Smooth muscle cell (in vitro differentiated cells): ENCODE measurements at regions not wholly inside any gene's neighbourhood (a gene's known extent, or its start where the extent isn't known, plus 50 kb on each side); places are given as distances from the start of the nearest gene placed in this dataset.
A peak's percentile ranks its signal among the peaks of the same experiment; 100 is the strongest.

ENCODE experiments used
- DNase-seq: peaks from one replicate; lab custom pipeline; 2025; ENCODE audit not compliant: unreplicated experiment; lab: John Stamatoyannopoulos, UW
- H2AFZ ChIP-seq: fragments of 200-600 bp; sonication (generic); 2 replicates; pipeline ENCODE4 v1.6.0; 2016; ENCODE audit warnings: antibody characterized with exemption, low read depth, mild to moderate bottlenecking
- H3F3A ChIP-seq: fragments of 200-600 bp; sonication (generic); 2 replicates; pipeline ENCODE4 v1.6.0; 2017; ENCODE audit warnings: antibody characterized with exemption, low read depth
- H3K27ac ChIP-seq: fragments of 200-600 bp; sonication (generic); 2 replicates; pipeline ENCODE4 v1.5.1; 2016; ENCODE audit warnings: low read depth, mild to moderate bottlenecking
- H3K27me3 ChIP-seq: fragments of 200-600 bp; sonication (generic); 2 replicates; pipeline ENCODE4 v1.6.1; 2016; ENCODE audit warnings: low read depth, mild to moderate bottlenecking
- H3K36me3 ChIP-seq: fragments of 200-600 bp; sonication (generic); 2 replicates; pipeline ENCODE4 v1.5.1; 2016; ENCODE audit warnings: low read depth
- H3K4me1 ChIP-seq: fragments of 200-600 bp; sonication (generic); 2 replicates; pipeline ENCODE4 v1.5.1; 2016; ENCODE audit warnings: low read depth
- H3K4me2 ChIP-seq: fragments of 200-600 bp; sonication (generic); 2 replicates; pipeline ENCODE4 v1.6.0; 2016; ENCODE audit warnings: mild to moderate bottlenecking
- H3K4me3 ChIP-seq: fragments of 200-600 bp; sonication (generic); 2 replicates; pipeline ENCODE4 v1.5.1; 2016; ENCODE audit warnings: mild to moderate bottlenecking
- H3K79me2 ChIP-seq: fragments of 200-600 bp; sonication (generic); 2 replicates; pipeline ENCODE4 v1.6.0; 2016; ENCODE audit warnings: low read depth, mild to moderate bottlenecking
- H3K9ac ChIP-seq: fragments of 200-600 bp; sonication (generic); 2 replicates; pipeline ENCODE4 v1.6.0; 2016; ENCODE audit warnings: low read depth
- H3K9me3 ChIP-seq: fragments of 200-600 bp; sonication (generic); replicated peaks from 2 replicates; pipeline ENCODE4 v1.5.1; 2016; ENCODE audit warnings: low read depth
- H4K20me1 ChIP-seq: fragments of 200-600 bp; sonication (generic); 2 replicates; pipeline ENCODE4 v1.6.0; 2016; ENCODE audit warnings: low read depth
- CTCF ChIP-seq: fragments of 200-600 bp; sonication (generic); IDR thresholded peaks from 2 replicates; pipeline ENCODE4 v1.5.1; 2017; ENCODE audit warnings: borderline replicate concordance, mild to moderate bottlenecking, antibody characterized with exemption; ENCODE audit not compliant: insufficient read depth, poor library complexity, severe bottlenecking
- WGBS: methylation state at CpG from one replicate; pipeline ENCODE4 v1.1.7; 2016; ENCODE audit warnings: low lambda C conversion rate; 5-methylcytosine and 5-hydroxymethylcytosine counted together

- no peaks in the 10 kb centered on the region for H3F3A ChIP-seq
- peak overlapping the region; percentile 100 for H3K4me2 ChIP-seq
- H3K4me1 ChIP-seq, result peaks cover 7% of the 10 kb centered on the region
- H3K4me3 ChIP-seq, result peak overlapping the region; percentile 87
- H3K9ac ChIP-seq, result peak overlapping the region; percentile 66
- no peaks in the 10 kb centered on the region for H3K9me3 ChIP-seq
- H4K20me1 ChIP-seq, result peaks cover 54% of the 10 kb centered on the region
- H3K36me3 ChIP-seq, result no peaks in the 10 kb centered on the region
- no peak for DNase-seq
- peak overlapping the region; percentile 86 for H2AFZ ChIP-seq
- peaks cover 36% of the 10 kb centered on the region for H3K79me2 ChIP-seq
- H3K27ac ChIP-seq, result peak overlapping the region; percentile 71
- 7% methylated on average over 26 of the region's 26 CpGs for WGBS
- TF ChIP-seq CTCF, result no peak
- H3K27me3 ChIP-seq, result no peaks in the 10 kb centered on the region
Observed at GRCh38 chr9:110049699-110050450, 158.1 kb downstream of the C9orf152 start.

GRCh38 chr9:110050925-110051355, 157.0 kb downstream of the C9orf152 start:
- no peak for DNase-seq
- WGBS, result 14% methylated on average over 1 of the region's 1 CpG
- peaks cover 45% of the 10 kb centered on the region for H3K79me2 ChIP-seq
- no peak overlapping the region for H3K4me3 ChIP-seq
- peak overlapping the region; percentile 71 for H3K27ac ChIP-seq
- no peak for TF ChIP-seq CTCF
- peaks cover 65% of the 10 kb centered on the region for H4K20me1 ChIP-seq
- no peaks in the 10 kb centered on the region for H3K36me3 ChIP-seq
- no peak overlapping the region for H3K9ac ChIP-seq
- H2AFZ ChIP-seq, result no peak overlapping the region
- peak overlapping the region; percentile 100 for H3K4me2 ChIP-seq
- H3K4me1 ChIP-seq, result peaks cover 7% of the 10 kb centered on the region
- H3K27me3 ChIP-seq, result no peaks in the 10 kb centered on the region
- H3K9me3 ChIP-seq, result no peaks in the 10 kb centered on the region
- H3F3A ChIP-seq, result no peaks in the 10 kb centered on the region

GRCh38 chr9:110056062-110056461, 151.9 kb downstream of the C9orf152 start:
- DNase-seq, result no peak
- H3K79me2 ChIP-seq, result peaks cover 72% of the 10 kb centered on the region
- no peak overlapping the region for H3K4me3 ChIP-seq
- TF ChIP-seq CTCF, result no peak
- no peaks in the 10 kb centered on the region for H3K36me3 ChIP-seq
- no peak overlapping the region for H2AFZ ChIP-seq
- H3K27me3 ChIP-seq, result no peaks in the 10 kb centered on the region
- H3K9ac ChIP-seq, result no peak overlapping the region
- no peaks in the 10 kb centered on the region for H3F3A ChIP-seq
- no peaks in the 10 kb centered on the region for H3K4me1 ChIP-seq
- no peaks in the 10 kb centered on the region for H3K9me3 ChIP-seq
- H3K4me2 ChIP-seq, result no peak overlapping the region
- 98% methylated on average over 6 of the region's 6 CpGs for WGBS
- peaks cover 94% of the 10 kb centered on the region for H4K20me1 ChIP-seq
- H3K27ac ChIP-seq, result no peak overlapping the region
